ENCODE measurements at regions not wholly inside any gene's neighbourhood (a gene's known extent, or its start where the extent isn't known, plus 50 kb on each side); places are given as distances from the start of the nearest gene placed in this dataset.

- TF ChIP-seq TAF1 (IDR thresholded peaks at IDR 0.05; ENCODE audit: low read depth) (no peak), REST (IDR thresholded peaks at IDR 0.05; ENCODE audit: borderline replicate concordance) (no peak), CTCF (IDR thresholded peaks at IDR 0.05; ENCODE audit: poor library complexity, severe bottlenecking) (no peak), MXI1 (conservative IDR thresholded peaks at IDR 0.05; ENCODE audit: poor library complexity, severe bottlenecking) (no peak), EZH2 (IDR thresholded peaks at IDR 0.05; ENCODE audit: borderline replicate concordance, insufficient read depth, low read length, poor library complexity, severe bottlenecking) (no peak), RAD21 (conservative IDR thresholded peaks at IDR 0.05) (no peak), SMC3 (conservative IDR thresholded peaks at IDR 0.05; ENCODE audit: poor library complexity) (no peak), EP300 (conservative IDR thresholded peaks at IDR 0.05; ENCODE audit: poor library complexity, severe bottlenecking) (no peak)
- Histone ChIP-seq H3K9me2 (ENCODE audit: insufficient read depth, low read length) (no peaks in the 10 kb centered on the region), H2AFZ (ENCODE audit: low read depth, low read length) (no peak overlapping the region), H3K4me3 (ENCODE audit: low read length) (no peak overlapping the region), H3K79me2 (replicated peaks; ENCODE audit: insufficient read depth, low read length) (no peaks in the 10 kb centered on the region), H3K9me3 (ENCODE audit: low read length) (no peaks in the 10 kb centered on the region), H3K27ac (ENCODE audit: low read length) (no peak overlapping the region), H3K27me3 (ENCODE audit: insufficient read depth, low read depth, low read length) (no peaks in the 10 kb centered on the region), H3F3A (ENCODE audit: insufficient read depth, low read length, poor library complexity, severe bottlenecking) (no peaks in the 10 kb centered on the region), H3K4me2 (ENCODE audit: low read length) (no peak overlapping the region), H3K36me3 (ENCODE audit: insufficient read depth, low read length) (no peaks in the 10 kb centered on the region), H4K20me1 (ENCODE audit: insufficient read depth) (no peaks in the 10 kb centered on the region), H3K9ac (ENCODE audit: low read length) (no peak overlapping the region)
Observed at GRCh38 chr7:47663213-47663612, 81.3 kb upstream of the TNS3 start.

GRCh38 chr7:47661051-47661714 lies 79.3 kb upstream of the TNS3 start:
- no peak overlapping the region for H2AFZ ChIP-seq (ENCODE audit: low read depth, low read length)
- TF ChIP-seq MXI1 (conservative IDR thresholded peaks at IDR 0.05; ENCODE audit: poor library complexity, severe bottlenecking) (no peak), RAD21 (conservative IDR thresholded peaks at IDR 0.05) (no peak), POLR2AphosphoS5 (IDR thresholded peaks at IDR 0.05) (no peak), REST (IDR thresholded peaks at IDR 0.05; ENCODE audit: borderline replicate concordance) (no peak), TAF1 (IDR thresholded peaks at IDR 0.05; ENCODE audit: low read depth) (no peak), SMC3 (conservative IDR thresholded peaks at IDR 0.05; ENCODE audit: poor library complexity) (no peak), CTCF (IDR thresholded peaks at IDR 0.05; ENCODE audit: poor library complexity, severe bottlenecking) (no peak), EP300 (conservative IDR thresholded peaks at IDR 0.05; ENCODE audit: poor library complexity, severe bottlenecking) (no peak), EZH2 (IDR thresholded peaks at IDR 0.05; ENCODE audit: borderline replicate concordance, insufficient read depth, low read length, poor library complexity, severe bottlenecking) (no peak)

More at GRCh38 chr7:47661051-47661714, 79.3 kb upstream of the TNS3 start:
- Histone ChIP-seq H3K4me2 (ENCODE audit: low read length) (no peak overlapping the region), H3K79me2 (replicated peaks; ENCODE audit: insufficient read depth, low read length) (no peaks in the 10 kb centered on the region), H3K36me3 (ENCODE audit: insufficient read depth, low read length) (no peaks in the 10 kb centered on the region), H3K27ac (ENCODE audit: low read length) (no peak overlapping the region), H3K9me2 (ENCODE audit: insufficient read depth, low read length) (no peaks in the 10 kb centered on the region), H3F3A (ENCODE audit: insufficient read depth, low read length, poor library complexity, severe bottlenecking) (no peaks in the 10 kb centered on the region), H3K27me3 (ENCODE audit: insufficient read depth, low read depth, low read length) (no peaks in the 10 kb centered on the region), H3K9ac (ENCODE audit: low read length) (no peak overlapping the region), H3K4me3 (ENCODE audit: low read length) (no peak overlapping the region), H3K9me3 (ENCODE audit: low read length) (no peaks in the 10 kb centered on the region), H4K20me1 (ENCODE audit: insufficient read depth) (no peaks in the 10 kb centered on the region)

Measured in neural cell (in vitro differentiated cells).